Cardiac muscle cell (in vitro differentiated cells and primary cell): ENCODE measurements at regions not wholly inside any gene's neighbourhood (a gene's known extent, or its start where the extent isn't known, plus 50 kb on each side); places are given as distances from the start of the nearest gene placed in this dataset.

Source experiments
- DNase-seq, 2 donors: peaks; one replicate each; pipeline versions ENCODE4 v3.0.0 to v3.0.0-alpha.2; 2010 to 2017; ENCODE audit warnings: low read depth in 1 of 2, low spot score in 1 of 2
- H3K27ac ChIP-seq: fragments of 200-600 bp; sonication (generic); 2 replicates; pipeline ENCODE4 v1.5.1; 2016
- H3K27me3 ChIP-seq: fragments of 200-600 bp; sonication (generic); 2 replicates; pipeline ENCODE4 v1.6.0; 2016; ENCODE audit warnings: control low read depth
- H3K36me3 ChIP-seq: fragments of 200-600 bp; sonication (generic); 2 replicates; pipeline ENCODE4 v1.5.1; 2016; ENCODE audit warnings: control low read depth
- H3K4me1 ChIP-seq: fragments of 200-600 bp; sonication (generic); 2 replicates; pipeline ENCODE4 v1.8.1; 2017; ENCODE audit warnings: low read depth, mild to moderate bottlenecking, mixed run types
- H3K4me3 ChIP-seq: fragments of 200-600 bp; sonication (generic); 2 replicates; pipeline ENCODE4 v1.5.1; 2016; ENCODE audit warnings: mild to moderate bottlenecking
- H3K9me3 ChIP-seq: fragments of 200-600 bp; sonication (generic); 2 replicates; pipeline ENCODE4 v1.5.1; 2017; ENCODE audit warnings: low read depth, mild to moderate bottlenecking, control low read depth
- CTCF ChIP-seq: IDR thresholded peaks from 2 replicates; pipeline ENCODE4 v1.5.1; 2012; ENCODE audit warnings: low read depth, mild to moderate bottlenecking, low read length

DNA sequence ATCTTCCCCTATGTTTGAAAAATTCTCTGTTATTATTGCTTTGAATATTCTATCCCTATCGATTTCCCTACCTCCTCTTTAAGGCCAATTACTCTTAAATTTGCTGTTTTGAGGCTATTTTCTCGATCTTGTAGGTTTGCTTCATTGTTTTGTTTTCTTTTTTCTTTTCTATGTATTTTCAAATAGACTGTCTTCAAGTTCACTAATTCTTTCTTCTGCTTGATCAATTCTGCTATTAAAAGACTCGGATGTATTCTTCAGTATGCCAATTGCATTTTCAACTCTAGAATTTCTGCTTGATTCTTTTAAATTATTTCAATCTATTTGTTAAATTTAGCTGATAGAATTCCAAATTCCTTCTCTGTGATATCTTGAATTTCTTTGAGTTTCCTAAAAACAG is 144.0 kb upstream of the NANOGP8 start:
- no peak for DNase-seq
- no peak for TF ChIP-seq CTCF

GRCh38 chr15:35218215-35218614 is 133.1 kb upstream of the NANOGP8 start:
- Histone ChIP-seq H3K36me3 (no peaks in the 10 kb centered on the region), H3K27me3 (no peaks in the 10 kb centered on the region), H3K4me1 (no peaks in the 10 kb centered on the region), H3K27ac (no peak overlapping the region), H3K9me3 (no peaks in the 10 kb centered on the region), H3K4me3 (no peak overlapping the region)
- no peak for DNase-seq
- TF ChIP-seq CTCF = no peak

More for the DNA sequence above, 144.0 kb upstream of the NANOGP8 start:
- H3K4me1 ChIP-seq = no peaks in the 10 kb centered on the region
- no peaks in the 10 kb centered on the region for H3K36me3 ChIP-seq
- no peak overlapping the region for H3K27ac ChIP-seq
- no peaks in the 10 kb centered on the region for H3K27me3 ChIP-seq
- no peaks in the 10 kb centered on the region for H3K9me3 ChIP-seq
- no peak overlapping the region for H3K4me3 ChIP-seq

DNA sequence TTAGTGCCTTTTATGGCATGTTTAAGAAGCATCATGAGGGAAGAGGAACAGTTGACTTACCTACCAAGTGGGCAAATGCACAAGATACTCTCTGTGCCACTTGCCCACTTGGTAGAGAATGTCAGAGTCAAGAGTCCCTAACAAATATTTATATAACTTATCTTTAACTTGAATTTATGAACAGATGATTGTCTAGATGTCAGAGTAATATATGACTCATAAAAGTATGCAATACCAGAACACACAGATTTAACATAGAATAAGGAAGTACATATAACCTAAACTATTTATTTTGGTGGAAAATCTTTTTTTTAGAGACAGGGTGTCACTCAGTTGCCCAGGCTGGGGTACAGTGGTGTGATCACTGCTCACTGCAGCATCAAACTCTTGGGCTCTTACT is 130.0 kb upstream of the NANOGP8 start:
- H3K27me3 ChIP-seq = no peaks in the 10 kb centered on the region
- peaks cover 7% of the 10 kb centered on the region for H3K4me1 ChIP-seq
- DNase-seq = no peak
- H3K27ac ChIP-seq = no peak overlapping the region
- no peaks in the 10 kb centered on the region for H3K9me3 ChIP-seq
- TF ChIP-seq CTCF = no peak
- H3K4me3 ChIP-seq = no peak overlapping the region
- H3K36me3 ChIP-seq = no peaks in the 10 kb centered on the region

GRCh38 chr15:35211240-35211902 is 126.3 kb upstream of the NANOGP8 start:
- Histone ChIP-seq H3K9me3 (no peaks in the 10 kb centered on the region), H3K4me1 (peaks cover 7% of the 10 kb centered on the region), H3K27me3 (no peaks in the 10 kb centered on the region), H3K36me3 (no peaks in the 10 kb centered on the region), H3K27ac (no peak overlapping the region), H3K4me3 (no peak overlapping the region)
- no peak for TF ChIP-seq CTCF
- DNase-seq = peak in 1 of 2 donors; percentile 1

DNA sequence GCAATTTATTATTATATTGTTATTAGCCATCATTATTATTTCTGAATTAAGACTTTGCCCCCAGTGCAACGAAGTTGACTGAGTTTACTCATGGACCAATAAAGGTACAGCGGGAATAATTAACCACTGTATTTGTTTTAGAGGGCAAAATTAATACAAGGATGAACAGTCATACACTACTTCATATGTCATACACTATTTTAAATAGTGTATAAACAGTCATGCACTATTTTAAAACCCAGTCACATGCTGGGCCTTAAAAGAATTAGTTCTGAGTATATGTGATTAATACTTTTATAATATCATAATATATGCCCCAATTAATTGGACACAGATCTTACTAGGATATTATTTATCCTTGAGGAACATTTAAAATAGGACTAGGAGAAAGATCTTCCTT is 125.3 kb upstream of the NANOGP8 start:
- H3K36me3 ChIP-seq = no peaks in the 10 kb centered on the region
- no peaks in the 10 kb centered on the region for H3K9me3 ChIP-seq
- no peak for DNase-seq
- no peak for TF ChIP-seq CTCF
- no peaks in the 10 kb centered on the region for H3K27me3 ChIP-seq
- no peak overlapping the region for H3K27ac ChIP-seq
- no peak overlapping the region for H3K4me3 ChIP-seq
- H3K4me1 ChIP-seq = peaks cover 7% of the 10 kb centered on the region
